ENCODE measurements at regions not wholly inside any gene's neighbourhood (a gene's known extent, or its start where the extent isn't known, plus 50 kb on each side); places are given as distances from the start of the nearest gene placed in this dataset.
"Not testable (repeated sequence)": the region's sequence is repeated elsewhere in the genome, so short reads cannot be mapped to it uniquely, and the experiment has no call there.

- DNase-seq (ENCODE audit: low read depth in 4 of 4, low spot score in 3 of 4) = no peak
Observed at GRCh38 chr6:85287158-85287557, 162.7 kb upstream of the NT5E start.

DNA sequence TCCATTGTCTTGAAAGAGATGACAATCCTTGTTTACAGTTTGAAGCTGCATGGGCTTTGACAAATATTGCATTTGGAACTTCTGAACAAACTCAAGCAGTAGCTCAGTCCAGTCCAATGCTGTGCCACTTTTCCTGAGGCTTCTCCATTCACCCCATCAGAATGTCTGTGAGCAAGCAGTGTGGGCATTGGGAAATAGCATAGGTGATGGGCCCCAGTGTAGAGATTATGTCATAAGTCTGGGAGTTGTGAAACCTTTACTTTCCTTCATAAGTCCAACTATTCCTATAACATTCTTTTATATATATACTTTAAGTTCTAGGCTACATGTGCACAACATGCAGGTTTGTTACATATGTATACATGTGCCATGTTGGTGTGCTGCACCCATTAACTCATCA lies 163.4 kb upstream of the NT5E start:
- not testable (repeated sequence) for DNase-seq (ENCODE audit: low read depth in 4 of 4, low spot score in 3 of 4)

GRCh38 chr6:85285934-85286333 lies 163.9 kb upstream of the NT5E start:
- no peak for DNase-seq (ENCODE audit: low read depth in 4 of 4, low spot score in 3 of 4)

DNA sequence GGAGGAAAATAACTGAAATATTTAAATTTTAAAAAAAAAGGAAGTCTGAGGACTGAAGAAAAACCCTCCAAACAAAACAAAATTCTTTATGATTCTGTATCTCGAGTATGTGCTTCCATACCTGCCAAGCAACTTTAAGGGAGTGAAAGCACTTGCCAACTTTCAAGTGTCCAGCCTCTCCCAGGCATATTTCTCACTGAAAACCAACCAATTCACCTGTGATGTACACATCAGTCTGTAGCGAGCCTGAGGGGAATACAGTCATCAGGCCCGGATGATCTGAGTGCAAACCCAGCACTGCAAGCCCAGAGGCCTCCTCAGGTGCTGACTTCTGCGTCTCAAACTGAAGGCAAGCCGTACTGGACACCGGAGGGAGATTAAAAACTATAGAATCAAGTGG lies 164.8 kb upstream of the NT5E start:
- DNase-seq (ENCODE audit: low read depth in 4 of 4, low spot score in 3 of 4) = no peak

- no peak for DNase-seq (ENCODE audit: low read depth in 4 of 4, low spot score in 3 of 4)
Observed at GRCh38 chr6:85283436-85283835, 166.4 kb upstream of the NT5E start.

DNA sequence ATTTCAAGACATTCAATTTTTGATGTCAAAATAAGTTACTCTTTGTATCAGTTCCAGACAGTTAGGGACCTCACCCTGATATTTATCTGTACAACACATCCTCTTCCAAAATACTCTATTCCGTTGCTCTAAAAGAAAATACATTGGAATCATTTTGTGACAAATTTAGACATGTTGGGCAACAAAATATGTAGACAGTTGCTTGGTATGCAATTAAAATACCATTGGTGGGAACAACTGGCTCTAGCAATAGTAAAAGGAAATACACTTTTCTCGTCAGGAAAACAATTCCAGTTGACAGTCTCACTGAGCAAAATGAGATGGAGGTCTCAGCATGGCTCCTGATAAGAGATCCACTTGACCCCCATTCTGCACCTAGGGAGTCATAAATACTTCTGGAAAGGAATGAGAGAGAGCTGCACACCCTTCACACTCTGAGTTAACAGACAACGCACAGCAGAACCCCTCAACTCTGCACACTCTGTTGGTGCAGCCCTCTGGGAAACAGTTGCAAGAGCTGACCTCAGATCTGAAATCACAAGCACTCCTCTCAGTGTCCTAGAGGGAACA lies 171.3 kb upstream of the NT5E start:
- no peak for DNase-seq (ENCODE audit: low read depth in 4 of 4, low spot score in 3 of 4)

DNA sequence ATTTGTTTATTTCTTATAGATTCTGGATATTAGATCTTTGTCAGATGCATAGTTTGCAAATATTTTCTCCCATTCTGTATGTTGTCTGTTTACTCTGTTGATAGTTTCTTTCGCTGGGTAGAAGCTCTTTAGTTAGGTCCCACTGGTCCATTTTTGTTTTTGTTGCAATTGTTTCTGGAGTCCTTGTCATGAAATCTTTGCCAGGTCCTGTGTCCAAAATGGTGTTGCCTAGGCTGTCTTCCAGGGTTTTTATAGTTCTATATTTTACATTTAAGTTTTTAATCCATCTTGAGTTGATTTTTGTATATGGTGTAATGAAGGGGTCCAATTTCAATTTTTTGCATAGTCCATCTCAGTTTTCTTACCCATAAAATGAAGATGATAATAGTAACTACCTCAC lies 173.9 kb upstream of the NT5E start:
- DNase-seq (ENCODE audit: low read depth in 4 of 4, low spot score in 3 of 4) = not testable (repeated sequence)

DNA sequence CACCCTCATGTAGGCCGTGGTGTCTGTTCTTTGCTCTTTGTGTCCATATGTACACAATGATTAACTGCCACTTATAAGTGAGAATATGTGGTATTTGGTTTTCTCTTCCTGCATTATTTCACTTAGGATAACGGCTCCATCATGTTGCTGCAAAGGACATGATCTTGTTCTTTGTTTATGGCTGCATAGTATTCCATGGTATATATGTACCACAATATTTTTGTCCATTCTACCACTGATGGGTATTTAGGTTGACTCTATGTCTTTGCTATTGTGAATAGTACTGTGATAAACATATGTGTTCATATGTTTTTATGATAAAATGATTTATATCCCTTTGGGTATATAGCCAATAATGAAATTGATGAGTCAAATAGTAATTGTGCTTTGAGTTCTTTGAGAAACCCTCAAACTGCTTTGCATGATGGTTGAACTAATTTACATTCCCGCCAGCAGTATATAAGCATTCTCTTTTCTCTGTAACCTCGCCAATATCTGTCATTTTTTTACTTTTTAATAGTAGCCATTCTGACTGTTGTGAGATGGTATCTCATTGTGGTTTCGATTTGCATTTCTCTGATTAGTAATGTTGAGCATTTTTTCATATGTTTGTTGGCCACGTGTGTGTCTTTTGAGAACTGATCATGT lies 174.4 kb upstream of the NT5E start:
- DNase-seq (ENCODE audit: low read depth in 4 of 4, low spot score in 3 of 4) = no peak

DNA sequence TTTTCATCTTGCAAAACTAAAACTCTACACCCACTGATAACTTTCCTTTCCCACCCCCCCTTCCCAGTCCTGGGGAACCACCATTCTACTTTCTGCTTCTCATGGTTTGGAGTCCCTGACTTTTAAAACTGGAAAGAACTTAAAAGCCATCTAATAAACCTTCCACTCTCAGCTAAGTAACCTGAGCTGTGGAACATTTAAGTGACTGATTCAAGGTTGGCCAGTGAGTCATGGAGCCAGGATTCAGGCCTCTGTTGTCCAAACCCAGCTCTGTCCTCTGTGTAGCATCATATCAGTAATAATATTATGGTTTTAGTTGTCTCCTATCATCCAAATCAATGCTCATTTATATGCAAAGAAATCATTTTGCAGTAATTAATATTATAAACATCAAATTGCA lies 176.0 kb upstream of the NT5E start:
- DNase-seq (ENCODE audit: low read depth in 4 of 4, low spot score in 3 of 4) = no peak

GRCh38 chr6:85273046-85273445 lies 176.8 kb upstream of the NT5E start:
- DNase-seq (ENCODE audit: low read depth in 4 of 4, low spot score in 3 of 4) = no peak

DNA sequence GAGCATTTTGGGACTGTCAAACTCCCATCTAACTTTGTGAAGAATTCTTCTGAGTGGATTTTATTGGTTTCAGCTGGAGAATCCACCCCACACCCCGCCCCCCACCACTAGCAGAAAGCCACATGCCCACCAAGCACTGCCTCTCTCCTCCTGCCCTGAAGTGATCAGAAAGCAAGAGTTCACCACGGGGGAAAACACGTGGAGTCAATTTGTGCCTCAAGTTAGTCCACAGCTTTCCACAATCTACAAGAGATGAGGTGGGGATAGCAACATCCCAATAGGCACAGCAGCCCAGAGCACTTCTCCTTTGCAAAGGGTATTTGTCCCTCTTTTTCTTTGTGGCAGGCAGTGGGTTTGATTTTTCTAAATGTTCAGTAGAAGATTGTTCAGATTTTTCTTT lies 177.3 kb upstream of the NT5E start:
- no peak for DNase-seq (ENCODE audit: low read depth in 4 of 4, low spot score in 3 of 4)

- DNase-seq (ENCODE audit: low read depth in 4 of 4, low spot score in 3 of 4) = no peak
Observed at GRCh38 chr6:85262621-85263020, 187.3 kb upstream of the NT5E start.

- no peak for DNase-seq (ENCODE audit: low read depth in 4 of 4, low spot score in 3 of 4)
Observed at GRCh38 chr6:85261271-85261670, 188.6 kb upstream of the NT5E start.

DNA sequence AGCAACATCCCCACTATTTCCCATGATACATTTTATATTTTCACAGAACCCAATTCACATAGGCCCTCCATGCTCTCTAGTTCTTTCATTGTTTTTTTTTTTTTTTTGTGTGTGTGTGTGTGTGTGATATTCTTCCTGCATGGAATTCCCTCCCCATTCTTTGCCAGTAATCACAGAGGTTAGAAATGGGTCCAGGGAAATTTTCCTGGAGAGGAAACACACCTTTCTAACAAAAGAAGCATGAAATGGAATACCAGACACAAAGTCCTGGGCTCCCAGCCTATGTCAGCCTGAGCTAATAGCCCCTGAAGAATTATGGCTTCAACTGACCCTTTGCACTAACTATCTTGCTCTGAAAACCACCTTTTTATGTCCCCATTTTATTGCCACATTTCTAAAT lies 194.2 kb upstream of the NT5E start:
- DNase-seq (ENCODE audit: low read depth in 4 of 4, low spot score in 3 of 4) = no peak

DNA sequence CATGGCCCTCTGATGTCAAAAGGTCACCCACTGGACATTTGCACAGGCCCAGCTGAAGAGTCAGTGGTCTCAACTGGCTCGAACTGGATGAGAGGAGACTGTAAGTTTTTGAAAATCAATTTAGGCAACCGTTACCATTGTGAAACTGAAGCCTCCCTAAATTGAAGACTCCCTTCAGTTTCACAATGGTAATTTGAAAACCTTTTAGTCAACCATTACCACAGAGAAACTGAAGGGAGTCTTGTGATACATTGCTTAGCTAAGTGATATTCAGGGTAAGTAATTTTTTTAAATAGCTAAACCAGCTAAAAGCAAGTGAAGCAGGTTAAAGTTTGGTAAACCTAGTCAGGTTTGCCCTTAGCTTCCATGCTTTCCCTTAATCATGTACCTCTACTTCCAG lies 197.3 kb upstream of the NT5E start:
- DNase-seq (ENCODE audit: low read depth in 4 of 4, low spot score in 3 of 4) = no peak

DNA sequence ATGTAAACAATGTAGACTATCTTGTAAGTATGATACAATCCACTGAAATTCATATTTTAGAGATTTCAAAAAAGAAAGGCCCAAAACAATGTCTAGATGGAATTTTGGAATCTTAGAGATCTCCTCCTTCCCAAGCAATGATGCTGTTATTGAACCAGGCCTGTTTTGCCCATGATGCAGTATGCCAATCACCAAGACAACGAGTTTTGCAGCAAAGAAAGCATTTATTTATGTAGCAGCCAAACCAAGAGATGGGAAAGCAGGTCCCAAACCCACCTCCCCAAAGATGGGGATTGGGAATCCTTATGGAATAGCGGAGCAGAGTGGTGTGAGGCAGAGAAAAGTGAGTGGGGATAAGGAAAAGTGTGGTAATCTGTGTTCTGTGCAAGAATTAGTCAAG lies 197.8 kb upstream of the NT5E start:
- no peak for DNase-seq (ENCODE audit: low read depth in 4 of 4, low spot score in 3 of 4)

- no peak for DNase-seq (ENCODE audit: low read depth in 4 of 4, low spot score in 3 of 4)
Observed at GRCh38 chr6:85251300-85251699, 198.6 kb upstream of the NT5E start.

DNA sequence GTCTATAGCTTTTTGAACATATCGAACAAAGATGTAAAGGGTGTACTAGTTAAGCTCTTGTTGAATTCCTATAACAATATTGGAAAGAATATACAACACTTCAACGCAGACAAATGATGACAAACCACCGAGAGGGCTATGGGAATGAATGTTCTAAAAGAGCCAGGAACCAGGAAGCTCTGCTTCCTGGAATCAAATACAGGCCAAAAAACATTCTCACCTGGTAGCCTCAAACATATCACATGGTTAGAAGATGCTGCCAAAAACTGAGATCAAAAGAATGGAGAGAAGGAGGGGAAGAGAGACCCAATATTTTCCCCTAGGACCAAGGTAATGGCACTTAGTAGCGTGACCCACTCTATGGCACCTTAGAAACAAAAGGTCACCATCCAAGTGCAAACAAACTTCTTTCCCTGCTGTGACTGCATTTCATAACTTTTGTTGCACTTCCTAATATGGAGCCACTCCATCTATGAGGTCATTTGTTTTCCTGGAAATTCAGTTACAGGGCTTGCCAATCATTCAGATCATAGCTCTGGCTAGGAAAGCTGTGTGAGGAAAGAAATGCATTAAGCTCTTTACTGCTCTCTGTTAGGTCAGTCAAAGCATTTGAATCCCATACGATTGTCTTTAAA lies 199.2 kb upstream of the NT5E start:
- no peak for DNase-seq (ENCODE audit: low read depth in 4 of 4, low spot score in 3 of 4)

DNA sequence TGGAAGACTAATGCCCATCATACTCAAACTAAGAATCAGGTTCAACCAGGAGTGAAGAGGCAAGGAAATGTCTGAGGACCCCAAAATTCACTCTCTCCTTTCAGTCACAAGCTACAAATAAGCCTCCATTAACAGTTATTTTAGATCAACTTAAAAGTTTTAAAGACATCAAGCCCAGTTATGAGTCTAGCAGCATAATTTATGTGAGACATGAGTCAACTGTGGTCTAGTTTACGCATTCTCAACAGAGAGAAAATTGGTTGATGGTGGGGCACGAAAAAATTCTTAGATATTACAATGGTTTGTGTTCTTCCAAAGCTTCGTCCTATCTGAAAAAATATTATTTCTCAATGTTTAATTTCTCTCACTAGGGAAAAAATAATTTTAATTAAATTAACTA lies 204.9 kb upstream of the NT5E start:
- DNase-seq (ENCODE audit: low read depth in 4 of 4, low spot score in 3 of 4) = no peak

GRCh38 chr6:85241498-85242052 lies 208.3 kb upstream of the NT5E start:
- no peak for DNase-seq (ENCODE audit: low read depth in 4 of 4, low spot score in 3 of 4)

- no peak for DNase-seq (ENCODE audit: low read depth in 4 of 4, low spot score in 3 of 4)
Observed at GRCh38 chr6:85240787-85241385, 209.0 kb upstream of the NT5E start.

DNA sequence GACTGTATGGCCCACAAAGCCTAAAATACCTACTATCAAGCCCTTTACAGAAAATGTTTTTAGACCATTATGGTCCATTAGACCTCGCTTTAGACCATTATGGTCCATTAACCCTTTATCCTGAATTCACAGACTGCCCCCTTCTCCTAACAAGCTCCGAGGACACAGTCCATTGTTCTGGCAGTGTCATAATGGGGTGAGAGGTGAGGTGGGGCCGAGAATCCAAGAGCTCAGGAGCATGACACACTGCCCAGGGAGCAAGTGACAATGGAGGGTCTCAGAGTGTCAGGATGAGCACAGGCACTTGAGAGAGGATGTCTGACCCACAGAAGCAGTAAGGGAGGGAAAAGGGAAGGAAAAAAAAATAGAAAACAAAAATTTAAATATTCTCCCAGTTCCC lies 212.4 kb upstream of the NT5E start:
- DNase-seq (ENCODE audit: low read depth in 4 of 4, low spot score in 3 of 4) = no peak

Measured in left renal pelvis (tissue), 4 donors.